ENCODE measurements at regions not wholly inside any gene's neighbourhood (a gene's known extent, or its start where the extent isn't known, plus 50 kb on each side); places are given as distances from the start of the nearest gene placed in this dataset.

- no peak for TF ChIP-seq FOXM1 (IDR thresholded peaks at IDR 0.05; ENCODE audit: low read depth, low read length)
- TF ChIP-seq CBX5 (IDR thresholded peaks at IDR 0.05; ENCODE audit: low read depth), result no peak
- no peak for TF ChIP-seq POLR2AphosphoS5 (IDR thresholded peaks at IDR 0.05; ENCODE audit: low read length)
- TF ChIP-seq, protein P1, sequence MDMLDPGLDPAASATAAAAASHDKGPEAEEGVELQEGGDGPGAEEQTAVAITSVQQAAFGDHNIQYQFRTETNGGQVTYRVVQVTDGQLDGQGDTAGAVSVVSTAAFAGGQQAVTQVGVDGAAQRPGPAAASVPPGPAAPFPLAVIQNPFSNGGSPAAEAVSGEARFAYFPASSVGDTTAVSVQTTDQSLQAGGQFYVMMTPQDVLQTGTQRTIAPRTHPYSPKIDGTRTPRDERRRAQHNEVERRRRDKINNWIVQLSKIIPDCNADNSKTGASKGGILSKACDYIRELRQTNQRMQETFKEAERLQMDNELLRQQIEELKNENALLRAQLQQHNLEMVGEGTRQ (IDR thresholded peaks at IDR 0.05; ENCODE audit: borderline replicate concordance, low read depth, low read length), result no peak
- TF ChIP-seq SRF (IDR thresholded peaks at IDR 0.05; ENCODE audit: low read depth in 2 of 2, low read length in 2 of 2), result no peak
- no peak for TF ChIP-seq ZNF274 (IDR thresholded peaks at IDR 0.05; ENCODE audit: insufficient read depth, insufficient read length)
- TF ChIP-seq EZH2 (IDR thresholded peaks at IDR 0.05; ENCODE audit: borderline replicate concordance, control insufficient read depth, low read depth, low read length), result no peak
- TF ChIP-seq CHD4 (IDR thresholded peaks at IDR 0.05), result no peak
- no peak for TF ChIP-seq JUND (IDR thresholded peaks at IDR 0.05; ENCODE audit: low read depth, low read length)
- no peak for TF ChIP-seq GABPA (IDR thresholded peaks at IDR 0.05; ENCODE audit: low read depth)
- no peak for TF ChIP-seq PKNOX1 (IDR thresholded peaks at IDR 0.05)
- TF ChIP-seq JUNB (IDR thresholded peaks at IDR 0.05), result no peak
- no peak for TF ChIP-seq RCOR1 (conservative IDR thresholded peaks at IDR 0.05; ENCODE audit: low read depth, low read length)
Measured at GRCh38 chr16:74064120-74064735, 232.4 kb upstream of the PSMD7 start.
